ENCODE measurements at regions not wholly inside any gene's neighbourhood (a gene's known extent, or its start where the extent isn't known, plus 50 kb on each side); places are given as distances from the start of the nearest gene placed in this dataset.

GRCh38 chr6:85166114-85166741 is 283.7 kb upstream of the NT5E start:
- DNase-seq: no peak
- Histone ChIP-seq H3K27ac (ENCODE audit: low read depth in 2 of 2, low read length in 2 of 2) (no peak overlapping the region), H3K27me3 (ENCODE audit: control insufficient read depth, insufficient read depth, low read length) (no peaks in the 10 kb centered on the region), H3K4me3 (ENCODE audit: low read length in 3 of 3) (no peak overlapping the region), H3K36me3 (ENCODE audit: control insufficient read depth in 2 of 3, insufficient read depth in 3 of 3, low read length in 3 of 3) (no peaks in the 10 kb centered on the region), H3K9ac (ENCODE audit: low read length in 3 of 3) (no peak overlapping the region), H3K4me1 (ENCODE audit: control insufficient read depth in 2 of 3, insufficient read depth in 2 of 3, low read depth in 1 of 3, low read length in 3 of 3) (no peaks in the 10 kb centered on the region), H3K9me3 (ENCODE audit: control insufficient read depth in 2 of 3, insufficient read depth in 1 of 3, low read length in 3 of 3) (no peaks in the 10 kb centered on the region)
- intact Hi-C loops (cut with DNase I): no loop called here
- no peak for TF ChIP-seq CTCF (IDR thresholded peaks at IDR 0.05; ENCODE audit: borderline replicate concordance, extremely low read depth, insufficient read depth)
- no peak for FAIRE-seq

GRCh38 chr6:85163156-85164080 is 286.5 kb upstream of the NT5E start:
- H3K36me3 ChIP-seq (ENCODE audit: control insufficient read depth in 2 of 3, insufficient read depth in 3 of 3, low read length in 3 of 3): no peaks in the 10 kb centered on the region
- H3K27ac ChIP-seq (ENCODE audit: low read depth in 2 of 2, low read length in 2 of 2): no peak overlapping the region
- no peaks in the 10 kb centered on the region for H3K4me1 ChIP-seq (ENCODE audit: control insufficient read depth in 2 of 3, insufficient read depth in 2 of 3, low read depth in 1 of 3, low read length in 3 of 3)
- intact Hi-C loops (cut with DNase I): no loop called here
- no peak for TF ChIP-seq CTCF (IDR thresholded peaks at IDR 0.05; ENCODE audit: borderline replicate concordance, extremely low read depth, insufficient read depth)
- H3K9ac ChIP-seq (ENCODE audit: low read length in 3 of 3): no peak overlapping the region
- H3K9me3 ChIP-seq (ENCODE audit: control insufficient read depth in 2 of 3, insufficient read depth in 1 of 3, low read length in 3 of 3): no peaks in the 10 kb centered on the region
- no peak overlapping the region for H3K4me3 ChIP-seq (ENCODE audit: low read length in 3 of 3)
- DNase-seq: peak in 4 of 5 donors; percentile 31 to 67 (median 38)
- no peaks in the 10 kb centered on the region for H3K27me3 ChIP-seq (ENCODE audit: control insufficient read depth, insufficient read depth, low read length)
- FAIRE-seq: no peak

GRCh38 chr6:85157311-85157710 is 292.6 kb upstream of the NT5E start:
- H3K27ac ChIP-seq (ENCODE audit: low read depth in 2 of 2, low read length in 2 of 2): no peak overlapping the region
- no peak for TF ChIP-seq CTCF (IDR thresholded peaks at IDR 0.05; ENCODE audit: borderline replicate concordance, extremely low read depth, insufficient read depth)
- H3K4me1 ChIP-seq (ENCODE audit: control insufficient read depth in 2 of 3, insufficient read depth in 2 of 3, low read depth in 1 of 3, low read length in 3 of 3): no peaks in the 10 kb centered on the region
- intact Hi-C loops (cut with DNase I): no loop called here
- H3K36me3 ChIP-seq (ENCODE audit: control insufficient read depth in 2 of 3, insufficient read depth in 3 of 3, low read length in 3 of 3): no peaks in the 10 kb centered on the region
- no peak overlapping the region for H3K4me3 ChIP-seq (ENCODE audit: low read length in 3 of 3)
- FAIRE-seq (no peak), DNase-seq (no peak)
- no peaks in the 10 kb centered on the region for H3K27me3 ChIP-seq (ENCODE audit: control insufficient read depth, insufficient read depth, low read length)
- H3K9ac ChIP-seq (ENCODE audit: low read length in 3 of 3): no peak overlapping the region
- no peaks in the 10 kb centered on the region for H3K9me3 ChIP-seq (ENCODE audit: control insufficient read depth in 2 of 3, insufficient read depth in 1 of 3, low read length in 3 of 3)

Measured in kidney (tissue), 13 donors.